BLaER1 (cell line): ENCODE measurements at regions not wholly inside any gene's neighbourhood (a gene's known extent, or its start where the extent isn't known, plus 50 kb on each side); places are given as distances from the start of the nearest gene placed in this dataset.
"Not testable (repeated sequence)": the region's sequence is repeated elsewhere in the genome, so short reads cannot be mapped to it uniquely, and the experiment has no call there.

Experiments
- H3K27ac ChIP-seq: shearing (Covaris generic); formaldehyde crosslinking; 2 replicates; pipeline ENCODE4 v1.8.1; 2022
- H3K27me3 ChIP-seq: shearing (Covaris generic); formaldehyde crosslinking; 2 replicates; pipeline ENCODE4 v1.8.1; 2022
- H3K36me3 ChIP-seq: shearing (Covaris generic); formaldehyde crosslinking; 2 replicates; pipeline ENCODE4 v1.8.1; 2022
- H3K4me1 ChIP-seq: shearing (Covaris generic); formaldehyde crosslinking; 2 replicates; pipeline ENCODE4 v1.8.1; 2022
- H3K4me2 ChIP-seq: shearing (Covaris generic); formaldehyde crosslinking; 2 replicates; pipeline ENCODE4 v1.8.1; 2022
- H3K4me3 ChIP-seq: shearing (Covaris generic); formaldehyde crosslinking; 2 replicates; pipeline ENCODE4 v1.8.1; 2022
- H3K9ac ChIP-seq: shearing (Covaris generic); formaldehyde crosslinking; 2 replicates; pipeline ENCODE4 v1.8.1; 2022
- H3K9me3 ChIP-seq: shearing (Covaris generic); formaldehyde crosslinking; 2 replicates; pipeline ENCODE4 v1.8.1; 2022
- H4K20me1 ChIP-seq: shearing (Covaris generic); formaldehyde crosslinking; 2 replicates; pipeline ENCODE4 v1.8.1; 2022
- Cebpa-rat ChIP-seq: shearing (Covaris generic); IDR thresholded peaks from 2 replicates; pipeline ENCODE4 v1.8.1; 2022

- TF ChIP-seq Cebpa-rat = no peak
- Histone ChIP-seq H3K4me3 (no peak overlapping the region), H3K4me1 (no peaks in the 10 kb centered on the region)
Measured at GRCh38 chr16:65559846-65560245, 438.0 kb upstream of the CDH11 start.

GRCh38 chr16:65549689-65550088 is 427.8 kb upstream of the CDH11 start:
- H3K4me1 ChIP-seq, H3K36me3 ChIP-seq, H3K4me2 ChIP-seq, H3K9ac ChIP-seq, H3K9me3 ChIP-seq, H3K27me3 ChIP-seq, H3K27ac ChIP-seq, H3K4me3 ChIP-seq, H4K20me1 ChIP-seq: not testable (repeated sequence)

More at GRCh38 chr16:65559846-65560245, 438.0 kb upstream of the CDH11 start:
- Histone ChIP-seq H3K9ac (no peak overlapping the region), H3K4me2 (no peak overlapping the region), H3K36me3 (no peaks in the 10 kb centered on the region), H3K27ac (no peak overlapping the region), H3K27me3 (no peaks in the 10 kb centered on the region), H3K9me3 (peaks cover 12% of the 10 kb centered on the region), H4K20me1 (no peaks in the 10 kb centered on the region)

- H3K4me3 ChIP-seq = no peak overlapping the region
- no peaks in the 10 kb centered on the region for H3K4me1 ChIP-seq
- no peak for TF ChIP-seq Cebpa-rat
- H3K27me3 ChIP-seq = no peaks in the 10 kb centered on the region
- H3K27ac ChIP-seq = no peak overlapping the region
- no peak overlapping the region for H3K9ac ChIP-seq
- no peaks in the 10 kb centered on the region for H4K20me1 ChIP-seq
- H3K9me3 ChIP-seq = peaks cover 4% of the 10 kb centered on the region; the same call in 1 of the 2 replicates
- no peaks in the 10 kb centered on the region for H3K36me3 ChIP-seq
- no peak overlapping the region for H3K4me2 ChIP-seq
Measured at GRCh38 chr16:65548470-65548869, 426.6 kb upstream of the CDH11 start.

GRCh38 chr16:65547772-65548446 is 426.0 kb upstream of the CDH11 start:
- H3K27ac ChIP-seq = no peak overlapping the region
- H3K9ac ChIP-seq = no peak overlapping the region
- no peak overlapping the region for H3K4me2 ChIP-seq

GRCh38 chr16:65546353-65546791 is 424.5 kb upstream of the CDH11 start:
- Histone ChIP-seq H3K4me1 (no peaks in the 10 kb centered on the region), H3K4me2 (no peak overlapping the region), H3K9me3 (peaks cover 4% of the 10 kb centered on the region; the same call in 1 of the 2 replicates), H3K27me3 (no peaks in the 10 kb centered on the region), H3K36me3 (no peaks in the 10 kb centered on the region), H3K4me3 (no peak overlapping the region), H3K9ac (no peak overlapping the region), H4K20me1 (no peaks in the 10 kb centered on the region), H3K27ac (no peak overlapping the region)
- TF ChIP-seq Cebpa-rat = no peak

More at GRCh38 chr16:65547772-65548446, 426.0 kb upstream of the CDH11 start:
- Histone ChIP-seq H3K36me3 (no peaks in the 10 kb centered on the region), H3K4me3 (no peak overlapping the region), H3K27me3 (no peaks in the 10 kb centered on the region), H3K9me3 (peaks cover 4% of the 10 kb centered on the region; the same call in 1 of the 2 replicates), H3K4me1 (no peaks in the 10 kb centered on the region), H4K20me1 (no peaks in the 10 kb centered on the region)
- TF ChIP-seq Cebpa-rat = no peak

- H3K4me1 ChIP-seq = no peaks in the 10 kb centered on the region
- H3K4me3 ChIP-seq = no peak overlapping the region
- H4K20me1 ChIP-seq = no peaks in the 10 kb centered on the region
- H3K27ac ChIP-seq = no peak overlapping the region
- no peak for TF ChIP-seq Cebpa-rat
- peaks cover 4% of the 10 kb centered on the region; the same call in 1 of the 2 replicates for H3K9me3 ChIP-seq
- H3K27me3 ChIP-seq = no peaks in the 10 kb centered on the region
- no peaks in the 10 kb centered on the region for H3K36me3 ChIP-seq
- H3K9ac ChIP-seq = no peak overlapping the region
- no peak overlapping the region for H3K4me2 ChIP-seq
Measured at GRCh38 chr16:65545413-65545956, 423.6 kb upstream of the CDH11 start.

GRCh38 chr16:65543781-65544740 is 422.2 kb upstream of the CDH11 start:
- Histone ChIP-seq H3K9ac (no peak overlapping the region), H3K4me1 (no peaks in the 10 kb centered on the region), H3K9me3 (peaks cover 4% of the 10 kb centered on the region; the same call in 1 of the 2 replicates), H3K4me3 (no peak overlapping the region), H3K4me2 (no peak overlapping the region), H3K36me3 (no peaks in the 10 kb centered on the region), H3K27ac (no peak overlapping the region), H4K20me1 (no peaks in the 10 kb centered on the region), H3K27me3 (no peaks in the 10 kb centered on the region)
- no peak for TF ChIP-seq Cebpa-rat

- no peak overlapping the region for H3K4me3 ChIP-seq
- H3K27me3 ChIP-seq = no peaks in the 10 kb centered on the region
- H3K36me3 ChIP-seq = no peaks in the 10 kb centered on the region
Measured at GRCh38 chr16:65541646-65542045, 419.8 kb upstream of the CDH11 start.

GRCh38 chr16:65540901-65541300 is 419.0 kb upstream of the CDH11 start:
- Histone ChIP-seq H3K4me2 (no peak overlapping the region), H3K9me3 (peaks cover 4% of the 10 kb centered on the region; the same call in 1 of the 2 replicates), H3K36me3 (no peaks in the 10 kb centered on the region), H4K20me1 (no peaks in the 10 kb centered on the region), H3K27ac (no peak overlapping the region), H3K4me3 (no peak overlapping the region), H3K4me1 (no peaks in the 10 kb centered on the region), H3K9ac (no peak overlapping the region), H3K27me3 (no peaks in the 10 kb centered on the region)
- TF ChIP-seq Cebpa-rat = no peak

More at GRCh38 chr16:65541646-65542045, 419.8 kb upstream of the CDH11 start:
- no peaks in the 10 kb centered on the region for H4K20me1 ChIP-seq
- no peak overlapping the region for H3K4me2 ChIP-seq
- no peaks in the 10 kb centered on the region for H3K4me1 ChIP-seq
- H3K27ac ChIP-seq = no peak overlapping the region
- H3K9me3 ChIP-seq = peaks cover 4% of the 10 kb centered on the region; the same call in 1 of the 2 replicates
- no peak overlapping the region for H3K9ac ChIP-seq
- TF ChIP-seq Cebpa-rat = no peak
